Omental fat pad (tissue), 3 donors: ENCODE measurements at regions not wholly inside any gene's neighbourhood (a gene's known extent, or its start where the extent isn't known, plus 50 kb on each side); places are given as distances from the start of the nearest gene placed in this dataset.

Experiments
- ATAC-seq: fragments of 150-250 bp; one replicate; pipeline ENCODE4 v1.9.1; 2016; ENCODE audit warnings: mild to moderate bottlenecking, moderate library complexity; ENCODE audit not compliant: low FRiP score
- DNase-seq: peaks from one replicate; pipeline ENCODE4 v3.0.0-alpha.2; 2019; ENCODE audit warnings: low spot score
- TF ChIP-seq, protein P1 (sequence below), 3 donors: fragments of 450-650 bp; IDR thresholded peaks; one replicate each; pipeline ENCODE4 v1.5.1; 2016 to 2017; ENCODE audit warnings: antibody characterized with exemption in 3 of 3, mild to moderate bottlenecking in 3 of 3, moderate library complexity in 2 of 3

DNA sequence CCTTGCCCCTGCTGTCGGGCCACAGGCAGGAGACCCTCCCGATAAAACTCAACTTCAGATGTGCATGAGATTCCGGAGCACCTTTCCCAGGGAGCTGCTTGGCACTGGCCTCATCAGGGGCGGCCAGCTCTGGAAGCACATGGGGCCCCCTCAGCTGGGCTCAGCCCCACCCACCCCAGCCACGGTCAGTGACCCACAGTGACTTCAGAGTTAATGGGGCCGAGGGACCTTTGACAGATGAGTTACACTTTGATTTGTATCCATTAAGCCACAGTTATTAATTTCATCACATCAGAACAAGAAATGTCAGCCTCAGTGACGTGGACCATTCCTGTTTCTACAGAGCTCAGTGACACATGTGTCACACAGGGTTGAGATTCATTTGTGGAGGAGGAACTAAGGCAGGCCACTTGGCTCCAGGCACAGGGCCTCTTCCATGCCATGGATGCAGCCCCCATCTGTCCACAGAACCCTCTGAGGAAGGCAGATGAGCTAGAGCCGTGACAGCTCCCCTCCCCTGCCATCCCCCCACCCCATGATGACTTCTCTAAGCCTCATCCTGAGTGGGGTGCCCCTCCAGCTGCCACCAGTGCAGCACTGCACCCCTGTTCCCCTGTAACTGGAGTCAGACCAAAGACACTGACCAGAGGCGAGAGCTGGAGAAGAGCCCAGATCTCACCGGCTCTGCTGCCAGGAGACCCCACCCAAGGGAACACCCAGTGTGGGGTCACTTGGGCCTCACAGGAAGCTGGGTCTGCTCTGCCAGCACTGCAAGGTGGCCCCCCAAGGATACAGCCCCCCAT, 69.4 kb upstream of the ADAMTS2 start:
- no peak for DNase-seq
- no peak for ATAC-seq
- TF ChIP-seq, protein P1, sequence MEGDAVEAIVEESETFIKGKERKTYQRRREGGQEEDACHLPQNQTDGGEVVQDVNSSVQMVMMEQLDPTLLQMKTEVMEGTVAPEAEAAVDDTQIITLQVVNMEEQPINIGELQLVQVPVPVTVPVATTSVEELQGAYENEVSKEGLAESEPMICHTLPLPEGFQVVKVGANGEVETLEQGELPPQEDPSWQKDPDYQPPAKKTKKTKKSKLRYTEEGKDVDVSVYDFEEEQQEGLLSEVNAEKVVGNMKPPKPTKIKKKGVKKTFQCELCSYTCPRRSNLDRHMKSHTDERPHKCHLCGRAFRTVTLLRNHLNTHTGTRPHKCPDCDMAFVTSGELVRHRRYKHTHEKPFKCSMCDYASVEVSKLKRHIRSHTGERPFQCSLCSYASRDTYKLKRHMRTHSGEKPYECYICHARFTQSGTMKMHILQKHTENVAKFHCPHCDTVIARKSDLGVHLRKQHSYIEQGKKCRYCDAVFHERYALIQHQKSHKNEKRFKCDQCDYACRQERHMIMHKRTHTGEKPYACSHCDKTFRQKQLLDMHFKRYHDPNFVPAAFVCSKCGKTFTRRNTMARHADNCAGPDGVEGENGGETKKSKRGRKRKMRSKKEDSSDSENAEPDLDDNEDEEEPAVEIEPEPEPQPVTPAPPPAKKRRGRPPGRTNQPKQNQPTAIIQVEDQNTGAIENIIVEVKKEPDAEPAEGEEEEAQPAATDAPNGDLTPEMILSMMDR (IDR thresholded peaks at IDR 0.05), result no peak

DNA sequence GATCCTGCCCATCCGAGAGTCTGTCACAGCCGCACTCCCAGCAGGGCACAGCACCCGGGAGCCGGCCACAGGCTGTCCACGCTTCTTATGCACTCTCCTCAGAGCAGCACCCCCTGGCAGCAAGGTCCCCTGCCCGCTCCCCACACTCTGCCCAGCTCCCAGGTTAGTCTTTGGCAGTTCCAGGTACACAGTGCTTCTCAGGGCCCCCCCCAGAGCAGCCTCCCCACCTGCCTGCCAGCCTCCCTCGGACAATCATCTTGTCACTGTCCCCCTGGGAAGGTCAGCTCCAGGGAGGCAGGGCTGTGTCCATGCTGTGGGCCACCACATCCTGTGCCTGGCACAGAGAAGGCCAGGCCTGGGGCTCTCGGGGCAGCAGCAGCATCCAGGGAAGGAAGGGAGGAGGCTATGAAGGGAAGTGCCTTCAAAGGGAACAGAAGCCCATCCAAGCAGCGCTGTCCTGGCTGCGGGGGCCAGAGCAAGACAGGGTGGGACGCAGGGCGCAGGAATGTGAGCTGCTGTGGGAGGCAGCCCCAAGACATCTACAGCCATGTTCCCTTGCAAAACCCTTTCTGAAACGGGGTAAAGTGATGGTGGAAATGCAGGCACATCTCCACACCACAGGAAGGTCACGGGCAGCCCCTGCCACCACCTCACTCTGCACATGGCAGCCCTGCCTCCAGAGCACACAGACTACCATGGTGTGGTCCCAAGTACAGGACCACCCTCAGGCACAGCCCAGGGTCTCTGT, 68.6 kb upstream of the ADAMTS2 start:
- DNase-seq, result no peak
- TF ChIP-seq, protein P1 (IDR thresholded peaks at IDR 0.05), result no peak
- ATAC-seq, result no peak

DNA sequence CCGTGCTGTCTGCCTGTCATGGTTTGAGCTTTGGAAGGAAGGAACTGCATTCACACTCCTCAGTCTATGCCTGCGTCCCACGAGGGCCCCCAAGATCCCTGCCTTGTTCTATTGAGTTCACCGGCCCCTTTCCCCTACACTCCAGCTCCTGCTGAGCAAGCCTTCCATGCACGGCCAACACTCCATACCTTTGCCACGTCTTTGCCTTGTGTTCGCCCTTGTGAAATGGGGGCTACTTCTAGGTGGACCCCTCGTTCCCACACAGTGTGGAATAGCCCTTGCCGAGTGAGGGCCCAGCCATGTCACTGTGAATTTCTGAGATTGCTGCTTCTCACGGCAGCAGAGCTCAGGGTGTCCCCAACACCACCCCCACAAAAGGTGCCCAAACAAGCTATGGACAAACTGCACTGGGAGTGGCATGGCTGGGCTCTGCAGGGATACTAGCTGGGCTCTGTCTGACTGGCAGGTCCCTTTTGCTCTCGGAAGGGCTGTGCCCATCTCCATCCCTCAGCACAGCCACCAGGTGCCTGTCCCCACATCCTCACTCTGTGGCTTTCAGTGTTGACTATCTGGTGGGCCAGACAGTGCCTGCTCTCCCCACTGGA, 67.9 kb upstream of the ADAMTS2 start:
- no peak for DNase-seq
- no peak for ATAC-seq
- TF ChIP-seq, protein P1 (IDR thresholded peaks at IDR 0.05), result no peak

DNA sequence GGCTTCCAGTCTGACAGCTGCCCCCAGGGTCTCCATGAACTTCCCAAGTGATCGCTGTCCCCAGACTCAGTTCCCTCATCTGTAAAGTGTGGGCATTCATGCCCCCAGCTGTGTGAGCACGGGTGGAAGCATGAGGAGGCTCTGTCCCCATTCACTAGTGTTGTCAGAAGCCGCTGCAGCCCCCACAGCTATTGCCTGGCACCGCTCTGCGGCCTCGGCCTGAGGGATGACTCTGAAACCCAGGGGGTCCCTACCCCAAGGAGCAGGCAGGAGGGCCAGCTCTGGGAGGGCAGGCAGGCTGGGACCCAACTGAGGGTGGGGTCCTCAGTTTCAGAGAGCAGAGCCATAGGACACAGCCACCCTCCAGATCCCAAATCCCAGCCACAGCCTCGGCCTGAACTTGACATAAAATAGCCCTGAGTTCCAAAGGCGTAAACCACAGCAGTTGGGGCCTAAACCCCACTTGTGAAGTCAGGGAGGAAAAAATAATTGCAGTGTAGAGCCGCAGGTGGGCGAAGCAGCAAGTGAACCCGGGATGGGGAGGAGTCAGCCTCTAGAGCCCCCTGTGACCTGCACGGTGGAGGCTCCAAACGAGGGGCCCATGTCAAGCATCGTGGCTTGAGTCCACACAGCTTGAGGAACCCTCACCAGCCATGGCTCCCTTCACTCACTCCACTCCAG, 66.0 kb upstream of the ADAMTS2 start:
- DNase-seq (no peak), ATAC-seq (no peak)
- TF ChIP-seq, protein P1 (IDR thresholded peaks at IDR 0.05), result no peak

DNA sequence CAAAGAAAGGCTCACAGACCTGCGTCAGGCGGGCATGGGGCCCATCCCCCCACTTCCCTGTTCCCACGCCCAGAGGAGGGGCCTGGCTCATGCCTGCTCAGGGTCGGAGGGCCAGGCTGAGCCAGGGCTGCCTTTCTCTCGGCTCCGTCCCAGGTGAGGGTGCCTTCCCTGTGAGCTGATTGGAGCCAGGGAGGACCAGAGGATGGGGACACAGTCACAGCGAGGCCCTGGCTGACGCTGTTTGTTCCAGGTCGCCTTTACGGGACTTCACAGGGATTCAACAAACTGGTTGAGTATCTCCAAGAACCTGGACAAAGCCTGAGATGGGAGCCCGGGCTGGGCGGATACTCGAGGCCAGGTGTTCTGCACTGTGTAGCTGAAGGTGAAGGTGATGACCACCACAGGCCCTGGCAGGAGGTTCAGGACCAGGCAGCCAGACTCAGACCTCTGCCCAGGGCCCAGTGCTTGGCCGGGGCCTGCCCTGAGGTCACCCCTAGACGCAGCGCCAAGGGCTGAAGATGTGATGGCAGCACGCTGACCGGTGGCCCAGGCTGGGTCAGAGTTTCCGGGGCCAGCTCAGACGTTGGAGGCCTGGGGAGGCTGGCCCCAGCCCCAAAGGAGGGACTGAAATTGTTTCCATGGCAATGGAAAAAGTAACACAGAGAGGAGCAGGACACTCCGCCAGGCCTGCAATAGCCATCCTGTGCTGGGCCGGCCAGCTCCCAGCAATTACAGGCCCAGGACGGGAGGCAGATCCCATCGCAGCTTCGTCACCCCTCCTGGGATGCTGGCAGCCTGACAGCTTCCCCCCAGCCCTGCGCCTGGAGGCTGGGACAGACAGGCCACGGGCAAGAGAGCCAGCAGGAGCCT, 65.3 kb upstream of the ADAMTS2 start:
- ATAC-seq (no peak), DNase-seq (no peak)

More for the DNA sequence above, 65.3 kb upstream of the ADAMTS2 start:
- TF ChIP-seq, protein P1 (IDR thresholded peaks at IDR 0.05), result no peak
